ENCODE measurements at regions not wholly inside any gene's neighbourhood (a gene's known extent, or its start where the extent isn't known, plus 50 kb on each side); places are given as distances from the start of the nearest gene placed in this dataset.

- DNase-seq: peak; percentile 3 to 12
Measured at GRCh38 chr1:116232989-116233514, 121.9 kb downstream of the MAB21L3 start.

GRCh38 chr1:116234429-116234828, 123.2 kb downstream of the MAB21L3 start:
- no peak for DNase-seq

DNA sequence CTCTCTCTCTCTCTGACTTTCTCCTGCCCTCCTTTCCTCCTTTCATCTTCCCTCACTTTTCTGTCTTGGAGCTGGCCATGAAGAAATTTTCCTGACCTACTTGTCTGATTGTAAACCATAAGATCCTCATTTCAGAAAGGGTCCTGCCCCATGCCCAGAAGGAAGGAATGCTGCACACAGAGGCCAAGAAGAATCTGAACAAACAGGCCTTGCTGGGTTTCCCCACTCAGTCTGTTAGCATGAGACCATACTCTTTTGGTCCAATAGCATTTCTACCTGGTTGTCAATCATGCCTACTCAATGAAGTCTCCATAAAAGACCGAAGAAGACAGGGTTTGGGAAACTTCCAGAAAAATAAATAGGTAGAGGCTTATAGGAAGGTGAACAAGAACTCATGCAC, 128.7 kb downstream of the MAB21L3 start:
- DNase-seq: no peak

- no peak for DNase-seq
Measured at GRCh38 chr1:116242741-116243140, 130.3 kb upstream of the ATP1A1 start.

DNA sequence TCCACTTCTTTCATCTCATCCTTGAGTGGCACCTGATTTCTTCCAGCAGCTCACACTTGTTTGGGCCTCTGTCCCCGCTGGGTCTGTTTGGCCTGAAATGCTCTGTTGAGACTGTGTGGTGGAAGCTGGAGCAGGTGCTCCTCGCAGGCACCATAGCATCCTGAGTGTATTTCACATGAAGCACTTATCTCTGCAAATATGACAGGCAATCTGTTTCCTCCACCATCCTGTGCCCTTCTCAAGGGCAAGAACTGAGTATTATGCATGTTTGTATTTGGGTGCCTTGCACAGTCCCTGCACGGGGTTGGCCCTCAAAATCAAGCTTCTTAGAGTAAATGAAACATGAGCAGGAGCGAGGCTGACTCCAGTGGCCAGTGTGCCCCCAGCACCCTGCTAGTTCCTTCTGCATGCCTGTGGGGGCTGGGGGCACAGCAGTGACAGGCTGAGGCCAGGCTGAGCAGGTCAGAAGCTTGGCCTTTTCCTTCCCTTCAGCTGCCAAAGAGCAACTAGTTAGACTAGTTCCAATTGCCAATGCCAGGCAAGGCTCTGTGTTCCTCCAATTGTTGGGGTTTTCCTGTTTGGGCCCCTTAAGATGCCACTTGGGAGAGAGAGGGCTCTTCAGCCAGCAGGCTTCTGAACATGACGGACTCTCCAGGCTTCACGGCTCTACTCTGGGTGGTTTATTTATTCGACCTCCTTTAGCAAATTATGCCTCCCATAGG, 129.6 kb upstream of the ATP1A1 start:
- no peak for DNase-seq

DNA sequence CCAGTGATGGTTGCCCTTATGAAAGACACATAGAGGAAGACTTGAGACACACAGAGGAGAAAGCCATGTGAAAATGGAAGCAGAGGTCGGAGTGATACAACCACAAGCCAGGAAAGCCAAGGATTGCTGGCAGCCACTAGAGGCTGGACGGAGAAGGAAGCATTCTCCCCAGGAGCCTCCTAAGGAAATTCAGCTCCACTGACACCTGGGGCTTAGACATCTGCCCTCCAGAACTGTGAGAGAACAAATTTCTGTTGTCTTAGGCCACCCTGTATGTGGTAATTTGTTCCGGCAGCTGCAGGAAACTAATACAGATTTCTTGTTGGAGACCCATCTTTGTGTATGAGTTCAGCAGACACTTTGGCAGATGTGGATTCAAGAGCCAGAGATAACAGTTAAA, 126.9 kb upstream of the ATP1A1 start:
- DNase-seq: no peak

DNA sequence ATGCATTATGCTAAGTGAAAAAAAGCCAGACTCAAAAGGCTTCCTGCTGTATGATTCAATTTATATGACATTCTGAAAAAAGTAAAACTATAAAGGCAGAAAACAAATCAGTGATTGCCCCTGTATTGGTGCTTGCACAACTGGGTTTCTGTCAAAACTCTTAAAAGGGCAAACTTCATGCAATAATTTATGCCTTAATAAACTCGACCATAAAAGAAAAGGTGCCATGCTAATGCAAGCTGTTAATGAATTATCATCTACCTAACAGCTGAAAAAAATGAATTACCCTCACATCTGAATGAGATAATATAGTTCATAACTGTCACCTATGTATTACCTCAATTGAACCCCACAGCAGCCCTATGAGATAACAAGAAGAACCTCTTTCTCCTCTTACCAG, 120.8 kb upstream of the ATP1A1 start:
- no peak for DNase-seq

GRCh38 chr1:116252785-116253184, 120.3 kb upstream of the ATP1A1 start:
- DNase-seq: no peak

DNA sequence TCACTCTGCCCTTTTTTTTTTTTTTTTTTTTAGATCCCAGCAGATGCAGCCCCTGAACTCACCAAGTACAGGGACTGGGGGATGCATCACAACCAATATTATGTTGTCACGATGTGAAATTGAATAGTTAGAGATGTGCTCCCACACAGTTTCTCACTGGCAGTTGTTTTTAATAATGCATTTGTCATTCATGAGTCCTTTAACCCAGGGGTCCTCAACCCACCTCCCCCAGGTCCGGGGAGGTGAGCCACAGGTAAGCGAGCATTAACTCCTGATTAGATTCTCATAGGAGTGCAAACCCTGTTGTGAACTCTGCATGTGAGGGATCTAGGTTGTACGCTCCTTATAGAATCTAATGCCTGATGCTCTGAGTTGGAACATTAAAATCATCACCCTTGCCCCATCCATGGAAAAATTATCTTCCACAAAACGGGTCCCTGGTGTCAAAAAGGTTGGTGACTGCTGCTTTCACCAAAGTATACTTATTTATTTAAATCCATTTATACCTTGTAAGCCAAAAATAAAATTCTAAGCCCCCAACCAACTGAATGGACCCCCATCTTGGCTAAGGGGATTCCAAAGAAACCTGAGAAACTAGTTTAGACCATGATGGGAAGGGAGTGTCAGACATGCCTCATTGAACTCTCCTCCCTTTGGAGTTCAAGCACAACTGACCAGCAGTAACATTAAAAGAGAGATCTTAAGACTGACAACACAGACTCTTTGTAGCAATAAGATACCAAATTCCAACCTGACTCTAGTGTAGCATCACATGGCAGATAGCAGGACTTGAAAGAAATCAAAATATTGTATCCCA, 119.3 kb upstream of the ATP1A1 start:
- no peak for DNase-seq

- DNase-seq: no peak
Measured at GRCh38 chr1:116254776-116255175, 118.3 kb upstream of the ATP1A1 start.

GRCh38 chr1:116255486-116256285, 117.4 kb upstream of the ATP1A1 start:
- no peak for DNase-seq

- no peak for DNase-seq
Measured at GRCh38 chr1:116256286-116256649, 116.8 kb upstream of the ATP1A1 start.

GRCh38 chr1:116256875-116257274, 116.2 kb upstream of the ATP1A1 start:
- no peak for DNase-seq

- no peak for DNase-seq
Measured at GRCh38 chr1:116257341-116257767, 115.7 kb upstream of the ATP1A1 start.

GRCh38 chr1:116257836-116258235, 115.2 kb upstream of the ATP1A1 start:
- DNase-seq: no peak

GRCh38 chr1:116258668-116259419, 114.2 kb upstream of the ATP1A1 start:
- no peak for DNase-seq

- no peak for DNase-seq
Measured at GRCh38 chr1:116259663-116260062, 113.4 kb upstream of the ATP1A1 start.

DNA sequence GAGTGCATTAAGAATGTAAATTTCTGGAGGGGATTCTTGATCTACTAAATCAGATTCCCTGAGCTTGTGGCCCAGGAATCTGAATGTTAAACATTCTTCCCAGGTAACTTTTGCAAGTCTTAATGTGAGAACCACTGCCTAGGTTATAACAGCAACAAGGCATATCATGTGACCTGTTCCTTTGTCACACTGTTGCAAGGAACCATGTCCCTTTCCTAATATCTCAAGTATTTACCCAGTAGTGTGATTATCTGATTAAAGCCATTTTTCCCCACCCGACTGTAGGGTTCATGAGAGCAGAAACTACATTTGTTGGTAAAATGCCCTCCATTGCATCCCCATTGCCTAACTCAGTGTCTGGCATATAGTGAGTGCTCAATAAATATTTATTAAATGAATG, 112.9 kb upstream of the ATP1A1 start:
- no peak for DNase-seq

- DNase-seq: no peak
Measured at GRCh38 chr1:116260621-116261020, 112.4 kb upstream of the ATP1A1 start.

DNA sequence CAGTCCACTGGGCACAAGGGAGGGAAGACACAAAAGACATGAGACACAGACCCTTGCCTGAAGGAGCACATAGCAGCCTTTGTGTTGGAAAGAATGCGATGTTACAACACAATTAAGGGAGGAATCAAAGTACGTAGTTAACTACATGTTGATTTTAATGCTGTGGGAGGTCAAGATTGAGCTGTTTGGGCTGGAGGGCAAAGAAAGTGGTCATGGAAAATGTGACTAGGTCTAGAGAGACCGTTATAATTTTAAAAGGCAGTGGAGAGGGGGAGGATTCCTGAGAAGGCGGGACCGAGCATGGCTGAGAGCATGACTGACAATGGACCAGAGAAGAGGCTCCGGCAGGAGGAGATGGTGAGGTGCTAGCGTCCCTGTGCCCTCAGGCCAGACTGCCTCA, 111.8 kb upstream of the ATP1A1 start:
- no peak for DNase-seq

DNA sequence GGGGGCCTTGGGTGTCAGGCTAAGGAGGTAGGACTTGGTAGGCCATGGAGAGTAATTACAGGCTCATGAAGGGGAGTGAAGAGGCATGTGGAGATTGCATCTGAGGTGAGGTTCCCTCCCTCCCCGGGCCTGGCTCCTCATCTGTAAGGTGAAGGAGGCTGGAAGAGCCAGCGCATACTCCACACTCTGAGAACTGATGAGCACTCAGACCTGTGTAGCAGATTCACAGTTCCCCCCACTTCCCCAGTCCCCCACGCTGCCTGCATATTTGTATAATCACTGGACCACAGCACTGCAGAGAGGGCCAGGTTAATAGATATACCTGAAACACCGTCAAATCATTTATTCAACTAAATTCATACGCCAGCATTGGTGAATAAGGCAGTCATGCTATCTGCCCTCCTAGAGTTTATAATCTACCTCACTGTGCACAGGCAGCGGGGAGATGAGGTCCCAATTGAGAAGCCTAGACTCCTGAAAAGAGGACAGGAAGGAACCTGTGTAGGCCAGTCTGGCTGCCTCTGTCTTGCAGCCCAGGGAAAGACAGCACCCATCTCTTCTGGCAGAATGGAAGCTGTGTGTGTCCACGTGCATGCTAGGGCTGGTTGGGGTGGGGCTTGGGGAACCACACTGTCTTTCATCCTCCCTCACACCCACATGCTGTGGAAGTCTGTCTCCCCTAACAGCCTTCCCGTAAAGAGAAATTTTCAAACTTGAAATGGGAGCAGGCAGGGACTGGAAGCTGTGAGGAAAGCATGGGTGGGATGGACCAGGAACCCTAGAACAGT, 110.6 kb upstream of the ATP1A1 start:
- no peak for DNase-seq

GRCh38 chr1:116262995-116263385, 110.1 kb upstream of the ATP1A1 start:
- no peak for DNase-seq

Measured in activated CD4-positive, alpha-beta T cell treated with anti-CD3 and anti-CD28 coated beads, Interleukin-2, amount 50 U/mL, for 4 hours (primary cell).